Progenitor cell of endocrine pancreas (in vitro differentiated cells): ENCODE measurements at regions not wholly inside any gene's neighbourhood (a gene's known extent, or its start where the extent isn't known, plus 50 kb on each side); places are given as distances from the start of the nearest gene placed in this dataset.

ENCODE experiments used
- DNase-seq: peaks from one replicate; pipeline ENCODE4 v3.0.0; 2021; ENCODE audit warnings: low spot score; ENCODE audit not compliant: unreplicated experiment
- H3K27ac Mint-ChIP-seq: 2 replicates; pipeline ENCODE4 v1.8.0; 2021; ENCODE audit warnings: mild to moderate bottlenecking, moderate library complexity, mixed read lengths
- H3K27me3 Mint-ChIP-seq: 2 replicates; pipeline ENCODE4 v1.8.0; 2021; ENCODE audit warnings: mixed read lengths
- H3K36me3 Mint-ChIP-seq: 2 replicates; pipeline ENCODE4 v1.8.0; 2022; ENCODE audit warnings: mixed read lengths; ENCODE audit not compliant: insufficient read depth
- H3K4me1 Mint-ChIP-seq: 2 replicates; pipeline ENCODE4 v1.8.0; 2021; ENCODE audit warnings: low read depth, mixed read lengths
- H3K4me3 Mint-ChIP-seq: 2 replicates; pipeline ENCODE4 v1.8.0; 2021; ENCODE audit warnings: low read depth, mild to moderate bottlenecking, moderate library complexity, mixed read lengths
- H3K9me3 Mint-ChIP-seq: 2 replicates; pipeline ENCODE4 v1.8.0; 2021; ENCODE audit warnings: low read depth, mixed read lengths
- TF ChIP-seq, protein P1 (sequence below): fragments of 200-600 bp; sonication (generic); IDR thresholded peaks from one replicate; pipeline ENCODE4 v1.5.0; 2021; ENCODE audit warnings: antibody characterized with exemption, mild to moderate bottlenecking; ENCODE audit not compliant: unreplicated experiment

DNA sequence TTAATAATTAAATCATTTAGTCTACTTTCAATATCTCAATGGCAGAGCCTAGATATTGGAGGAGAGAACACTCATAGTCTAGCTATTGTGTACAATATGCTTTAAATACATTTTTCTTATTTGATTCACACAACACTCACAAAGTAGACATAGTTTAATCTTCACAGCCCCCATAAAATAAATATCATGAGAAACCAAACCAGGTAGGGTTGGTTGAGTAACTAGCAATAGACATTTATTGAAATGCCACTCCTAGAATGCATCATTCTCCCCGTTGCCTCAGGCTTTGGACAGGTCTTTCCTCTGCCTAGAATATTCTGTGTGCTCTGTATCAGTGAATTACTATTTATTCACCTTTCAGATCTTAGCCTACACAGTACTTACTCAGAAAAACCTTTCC is 141.9 kb downstream of the CEMIP2 start:
- no peaks in the 10 kb centered on the region for H3K9me3 Mint-ChIP-seq
- no peaks in the 10 kb centered on the region for H3K36me3 Mint-ChIP-seq
- TF ChIP-seq, protein P1, sequence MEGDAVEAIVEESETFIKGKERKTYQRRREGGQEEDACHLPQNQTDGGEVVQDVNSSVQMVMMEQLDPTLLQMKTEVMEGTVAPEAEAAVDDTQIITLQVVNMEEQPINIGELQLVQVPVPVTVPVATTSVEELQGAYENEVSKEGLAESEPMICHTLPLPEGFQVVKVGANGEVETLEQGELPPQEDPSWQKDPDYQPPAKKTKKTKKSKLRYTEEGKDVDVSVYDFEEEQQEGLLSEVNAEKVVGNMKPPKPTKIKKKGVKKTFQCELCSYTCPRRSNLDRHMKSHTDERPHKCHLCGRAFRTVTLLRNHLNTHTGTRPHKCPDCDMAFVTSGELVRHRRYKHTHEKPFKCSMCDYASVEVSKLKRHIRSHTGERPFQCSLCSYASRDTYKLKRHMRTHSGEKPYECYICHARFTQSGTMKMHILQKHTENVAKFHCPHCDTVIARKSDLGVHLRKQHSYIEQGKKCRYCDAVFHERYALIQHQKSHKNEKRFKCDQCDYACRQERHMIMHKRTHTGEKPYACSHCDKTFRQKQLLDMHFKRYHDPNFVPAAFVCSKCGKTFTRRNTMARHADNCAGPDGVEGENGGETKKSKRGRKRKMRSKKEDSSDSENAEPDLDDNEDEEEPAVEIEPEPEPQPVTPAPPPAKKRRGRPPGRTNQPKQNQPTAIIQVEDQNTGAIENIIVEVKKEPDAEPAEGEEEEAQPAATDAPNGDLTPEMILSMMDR: no peak
- H3K4me3 Mint-ChIP-seq: no peak overlapping the region
- no peak overlapping the region for H3K27ac Mint-ChIP-seq
- no peaks in the 10 kb centered on the region for H3K27me3 Mint-ChIP-seq
- DNase-seq: no peak
- no peaks in the 10 kb centered on the region for H3K4me1 Mint-ChIP-seq

DNA sequence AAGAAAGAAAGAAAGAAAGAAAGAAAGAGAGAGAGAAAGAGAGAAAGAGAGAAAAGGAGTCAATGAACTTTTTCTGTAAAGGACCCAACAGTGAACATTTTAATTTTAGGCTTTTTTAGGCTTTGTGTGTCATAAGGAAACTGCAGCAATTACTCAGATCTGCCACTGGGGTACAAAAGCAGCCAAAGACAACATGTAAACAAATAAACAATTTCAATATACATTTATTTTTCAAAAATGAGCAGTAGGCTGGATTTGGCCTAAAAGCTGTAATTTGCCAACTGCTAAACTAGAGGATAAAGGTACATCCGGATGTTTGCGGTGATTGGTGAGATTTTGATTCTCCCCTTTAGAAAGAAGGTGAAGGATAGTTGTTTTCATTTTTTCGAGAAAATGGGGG is 143.6 kb downstream of the CEMIP2 start:
- no peak overlapping the region for H3K27ac Mint-ChIP-seq
- TF ChIP-seq, protein P1: peak; percentile 7
- H3K9me3 Mint-ChIP-seq: no peaks in the 10 kb centered on the region
- no peaks in the 10 kb centered on the region for H3K36me3 Mint-ChIP-seq
- no peak for DNase-seq
- H3K4me3 Mint-ChIP-seq: no peak overlapping the region
- H3K27me3 Mint-ChIP-seq: no peaks in the 10 kb centered on the region
- no peaks in the 10 kb centered on the region for H3K4me1 Mint-ChIP-seq

DNA sequence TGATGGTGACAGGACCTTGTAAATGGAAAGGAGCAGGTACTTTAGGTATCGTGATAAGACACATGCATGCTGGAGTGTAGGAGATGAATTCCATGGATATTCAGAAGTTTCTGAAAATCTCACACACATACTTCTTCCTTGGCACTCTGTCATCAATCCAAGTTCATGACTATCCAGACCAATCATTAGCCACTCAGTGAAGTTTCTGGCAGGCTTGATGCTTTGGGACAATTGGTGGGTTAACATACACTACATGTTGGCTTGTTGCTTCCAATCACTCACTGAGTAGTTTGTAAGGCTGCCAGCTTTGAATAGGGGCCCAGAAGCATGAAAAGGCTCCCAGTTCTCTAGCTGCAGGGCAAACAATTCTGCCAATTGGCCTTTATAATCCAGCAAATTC is 147.6 kb downstream of the CEMIP2 start:
- TF ChIP-seq, protein P1: no peak
- peaks cover 9% of the 10 kb centered on the region for H3K9me3 Mint-ChIP-seq
- H3K4me3 Mint-ChIP-seq: no peak overlapping the region

DNA sequence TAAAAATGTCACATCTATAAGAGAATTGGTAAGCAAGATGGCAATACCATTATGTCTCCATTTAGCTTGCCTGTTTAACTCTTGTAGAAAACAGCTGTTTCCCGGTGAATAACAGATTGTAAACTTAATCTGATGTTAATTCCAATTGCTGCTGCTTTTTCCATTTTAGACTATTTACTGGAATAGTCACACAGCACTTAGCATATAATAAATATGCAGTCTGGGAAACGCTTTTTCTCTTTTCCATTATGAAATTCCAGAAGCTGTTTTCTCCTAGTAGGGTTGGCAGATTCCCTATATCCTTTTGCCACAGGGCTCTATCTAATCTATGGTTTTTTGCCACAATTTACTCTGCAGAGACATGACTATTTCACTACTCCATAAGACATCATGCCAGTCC is 148.0 kb downstream of the CEMIP2 start:
- Mint-ChIP-seq H3K4me1 (no peaks in the 10 kb centered on the region), H3K4me3 (no peak overlapping the region), H3K36me3 (no peaks in the 10 kb centered on the region), H3K9me3 (peaks cover 9% of the 10 kb centered on the region), H3K27ac (no peak overlapping the region), H3K27me3 (no peaks in the 10 kb centered on the region)
- TF ChIP-seq, protein P1: no peak
- DNase-seq: no peak

More for the DNA sequence above, 147.6 kb downstream of the CEMIP2 start:
- Mint-ChIP-seq H3K36me3 (no peaks in the 10 kb centered on the region), H3K4me1 (no peaks in the 10 kb centered on the region), H3K27ac (no peak overlapping the region), H3K27me3 (no peaks in the 10 kb centered on the region)
- no peak for DNase-seq

DNA sequence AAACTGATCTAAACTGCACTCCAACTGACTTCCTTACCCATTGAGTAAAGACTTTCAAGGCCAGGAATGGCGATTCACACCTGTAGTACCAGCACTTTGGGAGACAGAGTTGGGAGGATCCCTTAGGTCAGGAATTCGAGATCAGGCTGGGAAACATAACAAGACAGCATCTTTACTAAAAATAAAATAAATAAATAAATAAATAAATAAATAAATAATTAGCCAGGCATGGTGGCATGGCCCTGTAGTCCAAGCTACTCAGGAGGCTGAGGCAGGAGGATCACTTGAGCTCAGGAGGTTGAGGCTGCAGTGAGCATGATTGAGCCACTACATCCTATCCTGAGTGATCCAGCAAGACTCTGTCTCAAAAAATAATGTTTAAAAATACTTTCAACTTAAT is 148.4 kb downstream of the CEMIP2 start:
- Mint-ChIP-seq H3K27ac (no peak overlapping the region), H3K4me3 (no peak overlapping the region), H3K9me3 (peaks cover 9% of the 10 kb centered on the region), H3K27me3 (no peaks in the 10 kb centered on the region), H3K36me3 (no peaks in the 10 kb centered on the region), H3K4me1 (no peaks in the 10 kb centered on the region)
- no peak for DNase-seq
- TF ChIP-seq, protein P1: no peak
